Loucy (cell line): ENCODE measurements at regions not wholly inside any gene's neighbourhood (a gene's known extent, or its start where the extent isn't known, plus 50 kb on each side); places are given as distances from the start of the nearest gene placed in this dataset.

Source experiments
- H2AFZ ChIP-seq: fragments of 200-600 bp; sonication (generic); 2 replicates; pipeline ENCODE4 v1.6.0; 2016; ENCODE audit warnings: antibody characterized with exemption, mild to moderate bottlenecking, low read length, moderate library complexity
- H3F3A ChIP-seq: fragments of 200-600 bp; 2 replicates; pipeline ENCODE4 v1.6.0; 2016; ENCODE audit warnings: antibody characterized with exemption, low read depth, mild to moderate bottlenecking
- H3K27me3 ChIP-seq: fragments of 200-600 bp; sonication (generic); 2 replicates; pipeline ENCODE4 v1.6.1; 2014; ENCODE audit warnings: low read length, mild to moderate bottlenecking; ENCODE audit not compliant: insufficient read depth, poor library complexity, severe bottlenecking
- H3K36me3 ChIP-seq: fragments of 200-600 bp; sonication (generic); 2 replicates; pipeline ENCODE4 v1.6.1; 2016; ENCODE audit warnings: low read length; ENCODE audit not compliant: insufficient read depth
- H3K4me1 ChIP-seq: fragments of 200-600 bp; sonication (generic); 2 replicates; pipeline ENCODE4 v1.5.1; 2014; ENCODE audit warnings: low read length, mild to moderate bottlenecking; ENCODE audit not compliant: insufficient read depth, poor library complexity, severe bottlenecking
- H3K4me2 ChIP-seq: fragments of 200-600 bp; sonication (generic); 2 replicates; pipeline ENCODE4 v1.6.0; 2014; ENCODE audit warnings: antibody characterized with exemption, low read length, low read depth, mild to moderate bottlenecking; ENCODE audit not compliant: poor library complexity, severe bottlenecking
- H3K4me3 ChIP-seq: fragments of 200-600 bp; sonication (generic); 2 replicates; pipeline ENCODE4 v1.5.1; 2014; ENCODE audit warnings: low read length, mild to moderate bottlenecking, mixed read lengths; ENCODE audit not compliant: poor library complexity, severe bottlenecking
- H3K79me2 ChIP-seq: fragments of 200-600 bp; sonication (generic); 2 replicates; pipeline ENCODE4 v1.6.1; 2014; ENCODE audit warnings: low read length; ENCODE audit not compliant: insufficient read depth
- H3K9ac ChIP-seq: fragments of 200-600 bp; sonication (generic); 2 replicates; pipeline ENCODE4 v1.6.0; 2014; ENCODE audit warnings: mild to moderate bottlenecking, low read depth, low read length, moderate library complexity; ENCODE audit not compliant: poor library complexity, severe bottlenecking
- H3K9me2 ChIP-seq: fragments of 200-600 bp; sonication (generic); replicated peaks from 2 replicates; pipeline ENCODE4 v1.6.1; 2016; ENCODE audit warnings: low read depth, low read length, mixed read lengths
- H3K9me3 ChIP-seq: fragments of 200-600 bp; sonication (generic); 2 replicates; pipeline ENCODE4 v1.6.1; 2014; ENCODE audit warnings: mild to moderate bottlenecking, antibody characterized with exemption, low read length, low read depth; ENCODE audit not compliant: insufficient read depth
- H4K20me1 ChIP-seq: fragments of 200-600 bp; sonication (generic); 2 replicates; pipeline ENCODE4 v1.6.0; 2014; ENCODE audit warnings: antibody characterized with exemption, low read length, mild to moderate bottlenecking; ENCODE audit not compliant: insufficient read depth, poor library complexity, severe bottlenecking
- EZH2phosphoT487 ChIP-seq: fragments of 200-600 bp; IDR thresholded peaks from 2 replicates; pipeline ENCODE4 v1.6.1; 2018; ENCODE audit warnings: antibody characterized with exemption, mild to moderate bottlenecking, moderate library complexity, borderline replicate concordance
- TF ChIP-seq, protein P1 (sequence below): fragments of 200-600 bp; sonication (generic); conservative IDR thresholded peaks from 2 replicates; pipeline ENCODE4 v1.5.1; 2014; ENCODE audit warnings: mild to moderate bottlenecking, antibody characterized with exemption, low read length

DNA sequence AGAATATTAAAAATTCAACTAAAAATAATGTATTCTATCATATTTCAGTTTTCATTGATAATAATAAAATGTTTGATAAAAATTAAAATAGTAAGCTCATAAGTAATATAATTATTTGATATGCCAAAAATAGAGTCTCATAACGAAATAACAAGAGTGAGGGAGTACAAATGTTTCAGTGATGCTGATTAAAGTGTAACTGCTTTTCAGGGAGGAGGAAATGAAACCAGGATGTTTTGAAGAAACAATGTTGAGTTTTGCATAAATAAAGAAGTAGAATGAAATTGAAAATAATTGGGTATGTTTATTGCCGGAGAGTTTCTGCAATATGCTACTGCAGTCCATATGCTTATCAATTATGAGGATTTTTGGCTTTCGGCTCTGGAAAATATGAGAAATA, 1159.8 kb upstream of the ADGRL2 start:
- no peaks in the 10 kb centered on the region for H3K9me2 ChIP-seq
- H4K20me1 ChIP-seq, result no peaks in the 10 kb centered on the region
- no peaks in the 10 kb centered on the region for H3K79me2 ChIP-seq
- no peaks in the 10 kb centered on the region for H3K36me3 ChIP-seq
- H3K9ac ChIP-seq, result no peak overlapping the region
- no peak overlapping the region for H2AFZ ChIP-seq
- TF ChIP-seq, protein P1, sequence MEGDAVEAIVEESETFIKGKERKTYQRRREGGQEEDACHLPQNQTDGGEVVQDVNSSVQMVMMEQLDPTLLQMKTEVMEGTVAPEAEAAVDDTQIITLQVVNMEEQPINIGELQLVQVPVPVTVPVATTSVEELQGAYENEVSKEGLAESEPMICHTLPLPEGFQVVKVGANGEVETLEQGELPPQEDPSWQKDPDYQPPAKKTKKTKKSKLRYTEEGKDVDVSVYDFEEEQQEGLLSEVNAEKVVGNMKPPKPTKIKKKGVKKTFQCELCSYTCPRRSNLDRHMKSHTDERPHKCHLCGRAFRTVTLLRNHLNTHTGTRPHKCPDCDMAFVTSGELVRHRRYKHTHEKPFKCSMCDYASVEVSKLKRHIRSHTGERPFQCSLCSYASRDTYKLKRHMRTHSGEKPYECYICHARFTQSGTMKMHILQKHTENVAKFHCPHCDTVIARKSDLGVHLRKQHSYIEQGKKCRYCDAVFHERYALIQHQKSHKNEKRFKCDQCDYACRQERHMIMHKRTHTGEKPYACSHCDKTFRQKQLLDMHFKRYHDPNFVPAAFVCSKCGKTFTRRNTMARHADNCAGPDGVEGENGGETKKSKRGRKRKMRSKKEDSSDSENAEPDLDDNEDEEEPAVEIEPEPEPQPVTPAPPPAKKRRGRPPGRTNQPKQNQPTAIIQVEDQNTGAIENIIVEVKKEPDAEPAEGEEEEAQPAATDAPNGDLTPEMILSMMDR, result no peak
- no peak for TF ChIP-seq EZH2phosphoT487
- H3K4me3 ChIP-seq, result no peak overlapping the region
- no peaks in the 10 kb centered on the region for H3K4me1 ChIP-seq
- no peaks in the 10 kb centered on the region for H3K27me3 ChIP-seq
- no peaks in the 10 kb centered on the region for H3F3A ChIP-seq
- no peaks in the 10 kb centered on the region for H3K9me3 ChIP-seq
- no peak overlapping the region for H3K4me2 ChIP-seq

DNA sequence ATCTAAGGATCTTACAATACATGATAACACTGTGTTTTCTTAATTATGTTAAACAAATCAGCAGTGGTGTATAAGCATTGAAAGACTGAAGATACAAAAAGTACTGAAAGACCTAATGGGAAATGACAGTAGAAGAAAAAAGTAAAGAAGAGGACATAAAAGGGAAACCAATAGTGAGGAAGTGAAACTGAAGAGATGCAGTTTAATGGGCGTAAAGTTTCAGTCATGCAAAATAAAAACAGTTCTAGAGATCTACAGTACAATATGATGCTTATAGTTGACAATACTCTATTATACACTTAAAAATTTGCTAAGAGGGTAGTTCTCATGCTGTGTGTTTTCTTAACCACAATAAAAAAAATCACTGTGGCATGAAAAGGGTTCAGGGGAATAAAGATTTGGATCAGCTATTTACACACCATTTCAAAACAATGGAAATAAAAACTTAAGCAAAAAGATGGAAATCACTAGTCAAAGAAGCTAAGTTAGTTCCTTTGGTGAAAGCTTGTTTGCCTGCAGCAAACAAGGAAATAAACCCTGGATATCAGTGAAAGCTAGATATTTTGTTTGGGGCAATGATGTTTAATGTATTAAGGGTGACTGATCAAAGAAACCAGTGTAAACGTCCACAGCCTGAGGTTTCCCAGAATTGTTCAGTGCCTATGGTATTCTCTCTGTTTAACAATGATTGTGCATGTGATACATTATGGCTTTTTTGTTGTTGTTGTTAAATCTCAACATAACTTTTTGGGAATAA, 1160.8 kb upstream of the ADGRL2 start:
- Histone ChIP-seq H3K4me2 (no peak overlapping the region), H2AFZ (no peak overlapping the region), H3K4me3 (no peak overlapping the region), H3K36me3 (no peaks in the 10 kb centered on the region), H3K27me3 (no peaks in the 10 kb centered on the region), H3F3A (no peaks in the 10 kb centered on the region), H4K20me1 (no peaks in the 10 kb centered on the region), H3K9me3 (no peaks in the 10 kb centered on the region), H3K9ac (no peak overlapping the region), H3K9me2 (no peaks in the 10 kb centered on the region), H3K79me2 (no peaks in the 10 kb centered on the region), H3K4me1 (no peaks in the 10 kb centered on the region)
- TF ChIP-seq, protein P1, result no peak
- TF ChIP-seq EZH2phosphoT487, result no peak

DNA sequence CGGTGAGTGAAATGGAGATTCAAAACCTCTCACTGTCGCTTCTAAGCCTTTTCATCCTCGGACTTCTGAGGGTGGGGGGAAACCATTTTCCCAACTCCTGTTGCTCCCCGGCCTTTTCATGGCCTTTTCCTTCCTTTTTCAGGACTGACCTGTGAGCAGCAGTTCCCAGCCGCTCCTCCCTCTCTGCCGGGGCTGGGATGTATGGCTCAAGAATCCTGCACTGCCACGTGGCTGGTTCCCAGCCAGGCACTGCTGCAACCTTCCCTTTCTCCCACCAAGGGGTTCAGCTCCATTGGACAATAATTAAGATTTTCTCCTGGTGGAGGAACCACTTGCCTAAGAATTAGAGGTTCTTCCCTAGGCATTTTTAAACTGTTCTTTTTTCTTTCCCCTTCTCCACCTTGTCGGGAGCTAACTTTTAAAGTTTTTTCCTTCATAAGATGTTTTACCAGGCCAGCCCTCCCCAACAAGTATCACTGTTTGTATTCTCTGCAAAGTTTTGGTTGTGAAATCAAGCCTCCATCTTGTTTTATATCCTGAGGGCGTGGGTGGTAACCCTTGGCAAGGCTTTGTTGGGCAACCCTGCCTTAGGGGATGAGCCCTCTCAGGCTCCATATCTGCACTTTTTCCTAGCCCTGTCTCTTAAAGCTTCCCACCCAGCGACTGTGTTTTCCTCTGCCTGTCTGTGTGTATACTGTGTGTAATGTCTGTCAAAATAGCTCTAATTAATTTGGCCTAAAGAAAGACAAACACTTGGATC, 1166.6 kb upstream of the ADGRL2 start:
- H3K9ac ChIP-seq, result no peak overlapping the region
- TF ChIP-seq, protein P1, result no peak
- no peak for TF ChIP-seq EZH2phosphoT487
- H3K4me3 ChIP-seq, result no peak overlapping the region
- no peaks in the 10 kb centered on the region for H4K20me1 ChIP-seq
- H3K4me1 ChIP-seq, result no peaks in the 10 kb centered on the region
- H3K9me2 ChIP-seq, result no peaks in the 10 kb centered on the region
- no peaks in the 10 kb centered on the region for H3F3A ChIP-seq
- no peak overlapping the region for H3K4me2 ChIP-seq
- no peaks in the 10 kb centered on the region for H3K79me2 ChIP-seq
- no peaks in the 10 kb centered on the region for H3K9me3 ChIP-seq
- H2AFZ ChIP-seq, result no peak overlapping the region
- H3K27me3 ChIP-seq, result no peaks in the 10 kb centered on the region
- H3K36me3 ChIP-seq, result no peaks in the 10 kb centered on the region
